GM18858 (cell line): ENCODE measurements at regions not wholly inside any gene's neighbourhood (a gene's known extent, or its start where the extent isn't known, plus 50 kb on each side); places are given as distances from the start of the nearest gene placed in this dataset.
"Not testable (repeated sequence)": the region's sequence is repeated elsewhere in the genome, so short reads cannot be mapped to it uniquely, and the experiment has no call there.

Experiments
- ATAC-seq: cut with Tn5 transposase; IDR thresholded peaks from one replicate; pipeline ENCODE4 v1.9.1; 2021; ENCODE audit not compliant: unreplicated experiment

DNA sequence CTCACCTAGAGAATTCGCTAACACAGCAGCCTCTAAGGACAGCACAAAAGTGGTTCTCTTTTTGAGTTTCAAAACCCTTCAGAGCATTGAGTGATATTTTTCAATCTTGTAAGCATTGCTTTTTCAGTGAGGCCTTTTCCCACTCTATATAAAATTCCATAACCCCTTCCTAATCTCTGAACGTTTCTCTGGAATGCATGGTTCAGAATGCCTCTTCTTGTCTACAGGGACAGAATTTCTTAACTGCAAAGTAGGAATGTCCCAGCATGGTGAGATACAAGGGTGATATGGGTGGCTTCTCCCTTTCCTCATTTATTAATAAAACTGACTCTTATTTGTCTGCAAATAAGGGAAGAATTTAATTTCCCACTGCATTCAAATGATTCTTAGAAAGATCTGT is 377.9 kb downstream of the LTN1 start:
- ATAC-seq: no peak

GRCh38 chr21:28608646-28609045 is 384.0 kb downstream of the LTN1 start:
- no peak for ATAC-seq

- ATAC-seq: no peak
These were observed 385.1 kb downstream of the LTN1 start for GRCh38 chr21:28607545-28607944.

DNA sequence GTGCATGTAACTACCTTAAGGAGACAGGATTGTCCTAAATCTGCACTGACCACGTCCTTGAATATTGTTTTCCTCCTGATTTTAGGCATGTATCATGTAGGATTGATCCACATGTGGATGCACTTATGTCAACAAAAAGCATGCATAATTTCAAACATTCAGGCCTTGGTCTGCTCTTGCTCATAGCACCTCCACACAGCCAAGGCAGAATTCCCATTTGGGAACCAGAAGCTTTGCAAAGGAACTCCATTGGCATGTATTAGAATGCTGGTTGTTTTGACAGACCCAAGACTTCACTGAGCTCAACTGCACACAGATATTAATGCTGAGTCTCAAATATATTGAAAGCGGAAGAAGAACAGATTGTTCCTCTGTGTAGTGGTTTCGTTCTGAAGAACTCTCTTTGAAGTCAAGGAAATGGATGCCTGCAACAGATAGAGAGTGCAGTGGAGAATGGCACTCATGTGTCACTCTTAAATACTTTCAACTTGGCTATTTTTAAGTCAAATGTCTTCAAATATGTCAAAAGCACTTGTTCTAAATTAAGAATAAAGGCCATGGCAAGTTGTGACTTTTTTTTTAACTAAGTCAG is 387.6 kb downstream of the LTN1 start:
- peak; percentile 100 for ATAC-seq

- ATAC-seq: no peak
These were observed 390.1 kb downstream of the LTN1 start for GRCh38 chr21:28602546-28602945.

GRCh38 chr21:28598214-28598613 is 394.5 kb downstream of the LTN1 start:
- ATAC-seq: no peak

DNA sequence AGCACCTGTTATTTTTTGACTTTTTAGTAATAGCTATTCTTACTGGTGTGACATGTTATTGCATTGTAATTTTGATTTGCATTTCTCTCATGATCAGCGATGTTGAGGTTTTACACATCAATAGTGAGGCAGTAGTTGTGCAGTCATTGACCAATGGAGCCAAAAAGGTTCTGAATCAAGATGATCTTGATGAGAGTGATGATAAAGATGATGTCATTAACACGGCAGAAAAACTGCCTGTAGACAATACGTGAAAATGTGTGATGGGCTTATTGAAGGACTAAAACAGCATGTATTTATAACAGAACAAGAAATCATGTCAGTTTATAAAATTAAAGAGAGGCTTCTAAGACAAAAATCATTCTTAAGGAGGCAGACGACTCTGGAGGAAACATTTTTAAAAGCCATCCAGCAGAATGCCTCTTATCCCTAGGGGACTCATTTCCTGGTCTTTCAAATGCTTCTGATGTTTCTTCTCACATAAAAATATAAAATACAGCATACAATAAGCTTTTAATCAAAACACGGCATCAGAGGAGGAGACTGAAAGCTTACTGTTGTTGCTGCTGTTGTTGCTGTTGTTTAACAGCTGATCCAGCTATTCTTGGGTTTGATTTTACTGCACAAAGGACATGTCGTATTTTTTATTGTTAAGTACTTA is 400.3 kb downstream of the LTN1 start:
- ATAC-seq: no peak

GRCh38 chr21:28590676-28591075 is 402.0 kb downstream of the LTN1 start:
- ATAC-seq: no peak

GRCh38 chr21:28590026-28590425 is 402.7 kb downstream of the LTN1 start:
- no peak for ATAC-seq

GRCh38 chr21:28588997-28589396 is 403.7 kb downstream of the LTN1 start:
- no peak for ATAC-seq

- no peak for ATAC-seq
These were observed 404.9 kb downstream of the LTN1 start for GRCh38 chr21:28587748-28588147.

DNA sequence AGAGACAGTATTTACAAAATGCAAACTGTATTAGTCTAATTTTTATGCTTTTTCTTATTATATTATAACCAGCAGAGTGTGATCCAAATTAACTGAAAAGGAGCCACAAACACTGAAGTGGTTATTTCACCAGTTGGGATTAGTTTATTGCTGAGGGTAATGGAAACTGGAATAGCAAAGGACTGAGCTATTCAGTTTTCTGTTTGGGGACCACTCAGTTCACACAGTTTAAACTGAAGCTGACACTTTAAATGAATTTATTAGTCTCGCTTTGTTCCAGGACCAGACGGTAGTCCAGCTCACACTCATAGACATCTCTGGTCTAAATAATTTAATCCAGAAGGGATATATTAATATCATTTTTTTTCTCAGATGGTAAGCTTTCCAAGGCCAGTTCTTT is 410.7 kb downstream of the LTN1 start:
- ATAC-seq: no peak

DNA sequence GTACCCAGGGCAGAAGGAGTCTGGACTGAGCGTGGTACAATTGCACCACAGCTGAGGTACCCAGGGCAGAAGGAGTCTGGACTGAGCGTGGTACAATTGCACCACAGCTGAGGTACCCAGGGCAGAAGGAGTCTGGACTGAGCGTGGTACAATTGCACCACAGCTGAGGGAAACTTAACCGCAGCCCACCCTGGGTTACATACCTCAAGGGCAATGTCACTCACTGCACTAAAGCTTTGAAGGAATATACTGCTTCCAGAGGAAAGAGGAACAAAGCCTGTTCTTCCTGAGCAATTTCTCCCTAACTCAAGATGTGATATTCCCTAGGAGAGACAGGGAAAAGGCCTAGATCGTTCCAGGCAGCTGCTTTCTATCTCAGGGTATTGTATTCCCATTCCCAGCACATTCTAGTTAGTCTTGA is 411.4 kb downstream of the LTN1 start:
- not testable (repeated sequence) for ATAC-seq

- no peak for ATAC-seq
These were observed 412.1 kb downstream of the LTN1 start for GRCh38 chr21:28580585-28580984.

GRCh38 chr21:28579986-28580550 is 412.6 kb downstream of the LTN1 start:
- ATAC-seq: no peak

DNA sequence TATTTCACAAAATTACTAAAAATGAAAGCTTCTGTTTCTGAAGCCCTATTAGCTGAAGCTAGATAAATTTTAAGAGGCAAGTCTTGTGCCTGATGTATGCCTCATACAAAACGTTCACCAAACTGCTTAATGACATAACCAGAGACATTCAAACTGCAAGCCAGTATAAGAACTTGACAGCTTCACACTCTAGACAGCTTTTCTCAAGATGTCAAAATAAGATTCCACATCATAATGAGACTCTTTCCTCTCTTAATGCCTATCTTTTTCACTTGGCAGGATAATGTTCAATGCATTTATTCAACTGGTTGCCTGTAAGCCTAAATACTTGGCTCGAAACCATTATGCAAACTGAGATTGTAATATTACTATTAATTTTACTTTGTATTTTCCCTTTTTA is 424.0 kb downstream of the LTN1 start:
- no peak for ATAC-seq

GRCh38 chr21:28563933-28564332 is 428.7 kb downstream of the LTN1 start:
- not testable (repeated sequence) for ATAC-seq

DNA sequence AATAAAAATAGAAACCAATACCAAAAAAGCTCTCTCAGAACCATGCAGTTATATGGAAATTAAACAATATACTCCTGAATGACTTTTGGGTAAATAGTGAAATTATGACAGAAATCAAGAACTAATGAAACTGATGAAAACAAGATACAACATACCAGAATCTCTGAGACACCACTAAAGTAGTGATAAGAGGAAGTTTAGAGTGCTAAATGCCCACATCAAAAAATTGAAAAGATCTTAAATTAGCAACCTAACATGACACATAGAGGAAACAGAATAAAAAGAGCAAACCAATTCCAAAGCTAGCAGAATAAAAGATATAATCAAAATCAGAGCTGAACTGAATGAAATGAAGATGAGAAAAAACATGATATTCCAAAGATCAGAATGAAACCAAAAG is 430.9 kb downstream of the LTN1 start:
- no peak for ATAC-seq

GRCh38 chr21:28554660-28555475 is 437.8 kb downstream of the LTN1 start:
- no peak for ATAC-seq

DNA sequence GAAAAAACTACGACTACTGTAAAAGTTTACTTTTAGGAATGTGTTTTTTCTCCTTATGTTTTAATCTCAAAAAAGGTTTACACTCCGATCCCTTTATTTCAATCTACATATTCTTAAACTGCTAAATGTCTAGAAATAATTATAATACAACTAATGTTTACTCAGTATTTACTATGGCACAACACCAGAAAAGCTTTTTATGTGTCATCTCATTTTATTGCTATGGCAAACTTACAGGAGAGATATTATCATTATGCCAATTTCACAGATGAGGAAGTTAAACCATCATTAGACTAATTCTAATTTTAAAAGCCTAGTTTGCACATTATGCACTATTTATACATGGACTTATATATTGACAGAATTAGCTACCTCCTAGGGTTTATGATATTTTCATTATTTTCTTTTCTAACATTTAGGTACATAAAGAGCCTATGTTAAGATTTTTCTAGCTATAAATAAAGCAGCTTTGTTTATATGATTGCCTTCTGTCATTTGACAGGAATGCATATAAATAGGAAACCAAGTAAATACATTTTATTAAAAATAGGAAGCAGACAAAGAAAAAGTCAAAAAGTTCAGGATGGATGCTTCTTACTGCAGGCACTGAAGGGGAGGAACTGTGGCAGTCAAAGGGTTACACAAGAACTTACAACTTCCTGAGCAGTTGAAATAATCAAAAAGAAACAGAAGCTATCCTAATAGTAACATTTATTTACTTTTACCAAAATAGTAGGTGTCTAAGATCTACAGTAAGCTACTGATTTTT is 442.4 kb downstream of the LTN1 start:
- no peak for ATAC-seq

DNA sequence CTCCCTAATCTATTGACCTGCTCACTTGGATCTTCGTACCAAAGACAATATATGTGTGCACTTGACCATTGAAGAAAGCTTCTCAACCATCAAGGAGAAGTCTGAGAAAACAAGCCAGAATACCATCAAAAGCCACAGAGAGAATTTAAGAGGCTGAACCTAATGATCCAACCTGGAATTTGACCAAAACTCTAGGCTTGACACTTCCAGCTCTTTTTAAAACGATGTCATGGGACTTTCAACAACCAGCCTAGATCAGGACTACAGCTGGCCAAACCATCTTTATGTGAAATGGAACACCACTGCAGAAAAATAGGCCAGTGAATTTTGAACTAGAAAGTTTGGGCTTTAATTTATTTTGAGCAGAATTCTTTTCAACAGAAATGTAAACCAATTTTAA is 444.4 kb downstream of the LTN1 start:
- ATAC-seq: no peak
